Fibroblast of the aortic adventitia (primary cell): ENCODE measurements at regions not wholly inside any gene's neighbourhood (a gene's known extent, or its start where the extent isn't known, plus 50 kb on each side); places are given as distances from the start of the nearest gene placed in this dataset.

Experiments used
- DNase-seq: peaks from one replicate; pipeline ENCODE4 v3.0.0-alpha.2; 2010; ENCODE audit warnings: low read depth
- H3K4me3 ChIP-seq: 2 replicates; pipeline ENCODE4 v1.5.1; 2011; ENCODE audit warnings: low read depth, mild to moderate bottlenecking, control low read depth, low read length, moderate library complexity
- TF ChIP-seq, protein P1 (sequence below): IDR thresholded peaks from 2 replicates; pipeline ENCODE4 v1.5.1; 2011; ENCODE audit warnings: mild to moderate bottlenecking, low read length, control low read depth, inconsistent platforms; ENCODE audit not compliant: insufficient read depth

GRCh38 chr20:6388671-6389197 is 265.9 kb upstream of the FERMT1 start:
- DNase-seq, result no peak
- TF ChIP-seq, protein P1, sequence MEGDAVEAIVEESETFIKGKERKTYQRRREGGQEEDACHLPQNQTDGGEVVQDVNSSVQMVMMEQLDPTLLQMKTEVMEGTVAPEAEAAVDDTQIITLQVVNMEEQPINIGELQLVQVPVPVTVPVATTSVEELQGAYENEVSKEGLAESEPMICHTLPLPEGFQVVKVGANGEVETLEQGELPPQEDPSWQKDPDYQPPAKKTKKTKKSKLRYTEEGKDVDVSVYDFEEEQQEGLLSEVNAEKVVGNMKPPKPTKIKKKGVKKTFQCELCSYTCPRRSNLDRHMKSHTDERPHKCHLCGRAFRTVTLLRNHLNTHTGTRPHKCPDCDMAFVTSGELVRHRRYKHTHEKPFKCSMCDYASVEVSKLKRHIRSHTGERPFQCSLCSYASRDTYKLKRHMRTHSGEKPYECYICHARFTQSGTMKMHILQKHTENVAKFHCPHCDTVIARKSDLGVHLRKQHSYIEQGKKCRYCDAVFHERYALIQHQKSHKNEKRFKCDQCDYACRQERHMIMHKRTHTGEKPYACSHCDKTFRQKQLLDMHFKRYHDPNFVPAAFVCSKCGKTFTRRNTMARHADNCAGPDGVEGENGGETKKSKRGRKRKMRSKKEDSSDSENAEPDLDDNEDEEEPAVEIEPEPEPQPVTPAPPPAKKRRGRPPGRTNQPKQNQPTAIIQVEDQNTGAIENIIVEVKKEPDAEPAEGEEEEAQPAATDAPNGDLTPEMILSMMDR, result no peak
- H3K4me3 ChIP-seq, result no peak overlapping the region

DNA sequence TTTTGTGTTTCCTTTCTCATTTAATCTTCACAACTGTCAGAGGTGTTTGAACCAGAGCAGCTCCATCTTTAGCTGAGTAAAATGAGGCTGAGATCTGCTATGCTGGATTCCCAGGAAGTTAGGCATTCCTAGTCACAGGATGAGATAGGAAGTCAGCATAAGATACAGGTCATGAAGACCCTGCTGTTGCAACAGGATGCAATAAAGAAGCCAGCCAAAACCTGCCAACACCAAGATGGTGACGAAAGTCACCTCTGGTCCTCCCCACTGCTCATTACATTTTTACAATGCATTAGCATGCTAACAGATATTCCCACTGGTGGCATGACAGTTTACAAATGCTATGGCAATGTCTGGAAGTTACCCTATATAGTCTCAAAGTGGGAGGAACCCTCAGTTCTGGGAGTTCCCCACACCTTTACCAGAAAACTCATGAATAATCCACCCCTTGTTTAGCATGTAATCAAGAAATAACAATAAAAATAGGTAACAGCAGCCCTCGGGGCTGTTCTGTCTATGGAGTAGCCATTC is 262.2 kb upstream of the FERMT1 start:
- DNase-seq, result no peak
- TF ChIP-seq, protein P1, result no peak

DNA sequence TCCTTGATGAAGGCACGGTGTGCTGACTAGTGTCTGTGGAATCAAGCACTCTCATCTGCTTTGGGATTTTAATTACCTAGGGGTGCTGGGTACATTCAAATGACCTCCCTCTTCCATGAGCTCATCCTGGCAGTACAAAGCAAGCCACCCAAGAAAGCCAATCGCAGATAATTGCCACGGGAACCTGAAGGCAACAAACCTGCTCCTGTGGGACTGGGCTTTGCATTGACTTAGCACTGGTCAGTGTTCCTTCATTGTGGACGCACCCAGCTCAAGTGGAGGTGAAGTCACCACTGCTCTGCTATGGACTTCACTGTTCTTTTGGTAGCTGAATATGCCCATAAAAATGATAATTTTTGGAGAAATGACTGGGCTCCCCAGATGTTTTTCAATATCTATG is 261.6 kb upstream of the FERMT1 start:
- no peak for DNase-seq
- TF ChIP-seq, protein P1, result no peak

More for the DNA sequence above, 262.2 kb upstream of the FERMT1 start:
- no peak overlapping the region for H3K4me3 ChIP-seq

DNA sequence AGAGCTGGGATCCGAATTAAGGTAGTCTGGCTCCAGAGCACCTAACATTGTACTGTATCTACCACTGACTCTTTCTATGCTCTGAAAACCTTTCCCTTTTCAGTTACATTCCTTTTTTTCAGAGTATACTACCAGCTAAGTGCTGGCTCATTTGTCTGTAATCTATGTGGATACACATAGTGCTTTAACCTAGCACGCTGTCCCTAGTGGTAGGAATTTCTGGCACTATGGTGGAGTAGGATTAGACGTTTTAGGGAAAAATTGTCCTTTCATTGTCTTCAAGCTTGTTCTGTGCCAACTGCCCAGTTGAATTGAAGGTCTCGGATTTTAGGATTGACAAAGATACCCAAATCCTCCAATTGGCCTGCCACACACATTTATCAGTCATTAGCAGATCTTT is 259.1 kb upstream of the FERMT1 start:
- peak; percentile 1 for DNase-seq
- no peak overlapping the region for H3K4me3 ChIP-seq
- TF ChIP-seq, protein P1, result peak; percentile 26

More for the DNA sequence above, 261.6 kb upstream of the FERMT1 start:
- no peak overlapping the region for H3K4me3 ChIP-seq

- TF ChIP-seq, protein P1, result no peak
- no peak overlapping the region for H3K4me3 ChIP-seq
- DNase-seq, result no peak
Measured at GRCh38 chr20:6362245-6362644, 239.4 kb upstream of the FERMT1 start.

DNA sequence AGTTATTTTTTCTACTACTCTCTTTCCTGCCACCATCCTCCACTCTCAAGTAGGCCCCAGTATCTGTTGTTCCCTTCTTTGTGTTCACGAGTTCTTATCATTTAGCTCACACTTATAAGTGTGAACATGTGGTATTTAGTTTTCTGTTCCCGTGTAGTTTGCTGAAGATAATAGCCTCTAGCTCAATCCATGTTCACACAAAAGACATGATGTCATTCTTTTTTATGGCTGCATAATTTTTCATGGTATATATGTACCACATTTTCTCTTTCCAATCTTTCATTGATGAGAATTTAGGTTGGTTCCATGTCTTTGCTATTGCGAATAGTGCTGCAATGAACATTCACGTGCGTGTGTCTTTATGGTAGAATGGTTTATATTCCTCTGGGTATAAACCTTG is 237.9 kb upstream of the FERMT1 start:
- H3K4me3 ChIP-seq, result no peak overlapping the region
- DNase-seq, result no peak
- TF ChIP-seq, protein P1, result no peak
